ENCODE measurements at regions not wholly inside any gene's neighbourhood (a gene's known extent, or its start where the extent isn't known, plus 50 kb on each side); places are given as distances from the start of the nearest gene placed in this dataset.

- Histone ChIP-seq H3K9me3 (ENCODE audit: control insufficient read depth, low read depth, low read length) (no peaks in the 10 kb centered on the region), H3K56ac (ENCODE audit: insufficient read length, low read depth, low read length) (no peak overlapping the region), H2BK15ac (ENCODE audit: low read depth, low read length) (no peak overlapping the region), H3K18ac (ENCODE audit: insufficient read length, low read depth, low read length) (no peak overlapping the region), H4K8ac (replicated peaks; ENCODE audit: insufficient read length, low read depth, low read length) (no peak overlapping the region), H3K14ac (ENCODE audit: insufficient read depth, low read length) (no peak overlapping the region), H3T11ph (ENCODE audit: low read length) (no peak overlapping the region), H2BK20ac (ENCODE audit: low read depth, low read length, poor library complexity, severe bottlenecking) (no peak overlapping the region), H3K23ac (ENCODE audit: insufficient read length, low read depth, low read length) (no peak overlapping the region), H3K4ac (ENCODE audit: low read depth, low read length) (no peak overlapping the region), H3K27me3 (ENCODE audit: insufficient read depth, low read length) (no peaks in the 10 kb centered on the region), H3K79me2 (ENCODE audit: insufficient read depth, low read length) (no peaks in the 10 kb centered on the region; the same call in 1 of the 2 replicates), H3K23me2 (ENCODE audit: insufficient read length, low read depth, low read length, poor library complexity, severe bottlenecking) (no peaks in the 10 kb centered on the region), H4K91ac (ENCODE audit: insufficient read length, low read depth, low read length) (no peak overlapping the region), H3K4me2 (ENCODE audit: insufficient read depth, insufficient read length, low read length) (no peak overlapping the region), H4K5ac (ENCODE audit: insufficient read length, low read depth, low read length) (no peak overlapping the region), H4K20me1 (ENCODE audit: control insufficient read depth, insufficient read depth, insufficient read length) (no peaks in the 10 kb centered on the region), H2AK5ac (ENCODE audit: insufficient read length, low read length) (no peak overlapping the region), H2BK5ac (ENCODE audit: insufficient read length, low read length) (no peak overlapping the region), H3K79me1 (ENCODE audit: insufficient read depth, low read depth, low read length, poor library complexity, severe bottlenecking) (peaks cover 4% of the 10 kb centered on the region), H3K4me1 (ENCODE audit: insufficient read depth, low read length) (peaks cover 19% of the 10 kb centered on the region; the same call in 1 of the 2 replicates), H2AFZ (ENCODE audit: low read length) (no peak overlapping the region), H2BK120ac (ENCODE audit: low read depth, low read length, poor library complexity, severe bottlenecking) (no peak overlapping the region), H3K9ac (ENCODE audit: extremely low read depth, insufficient read length, low read length) (no peak overlapping the region), H3K27ac (ENCODE audit: insufficient read length, low read depth, low read length) (no peak overlapping the region), H2BK12ac (ENCODE audit: insufficient read length, low read depth, low read length) (no peak overlapping the region)
- WGBS (ENCODE audit: extremely low coverage, insufficient read length, low lambda C conversion rate) = no CpG with 5 or more reads among the region's 1 CpG
- no peak overlapping the region for H3K27ac Mint-ChIP-seq
- H3K4me3 Mint-ChIP-seq = no peak overlapping the region
- DNase-seq = no peak
- no peaks in the 10 kb centered on the region for H3K27me3 Mint-ChIP-seq (ENCODE audit: low read depth)
- TF ChIP-seq CTCF (conservative IDR thresholded peaks at IDR 0.05) = no peak; the same call in 2 of the 3 replicates
- H3K4me1 Mint-ChIP-seq = peaks cover 66% of the 10 kb centered on the region in 2 experiments
- H3K9me3 Mint-ChIP-seq = peaks cover 6 to 11% of the 10 kb centered on the region in 2 experiments
- peaks cover 8 to 13% (median 8%) of the 10 kb centered on the region in 3 experiments for H3K36me3 Mint-ChIP-seq (ENCODE audit: insufficient read depth in 1 of 3, low read depth in 3 of 3)
These were observed 71.6 kb upstream of the DST start for GRCh38 chr6:56714273-56714672.
